HepG2 (cell line): ENCODE measurements at regions not wholly inside any gene's neighbourhood (a gene's known extent, or its start where the extent isn't known, plus 50 kb on each side); places are given as distances from the start of the nearest gene placed in this dataset.

ENCODE experiments used
- ATAC-seq: fragments of 200-7000 bp; cut with Tn5 transposase; 3 replicates; pipeline ENCODE4 v1.9.1; 2020; ENCODE audit warnings: mild to moderate bottlenecking, moderate library complexity
- BruUV-seq: library from RNA; stranded (reverse); fragments of 400-500 nt; replicated peaks from 2 replicates; lab custom pipeline; 2021; lab: Mats Ljungman, UMichigan
- CTCF ChIA-PET: fragments of 300-600 bp; formaldehyde crosslinking; extraction: SDS; loops from one replicate; lab custom pipeline; 2021; ENCODE audit warnings: low total read pairs, inconsistent platforms, low intra/inter-chr PET ratio; lab: Yijun Ruan, JAX
- POLR2A ChIA-PET: fragments of 350-600 bp; sonication (Branson Sonifier 250); formaldehyde crosslinking; loops from one replicate; lab custom pipeline; 2020; ENCODE audit warnings: antibody characterized with exemption, inconsistent platforms; lab: Yijun Ruan, JAX
- DNase-seq: peaks from one replicate; pipeline ENCODE4 v3.0.0-alpha.2; 2015; ENCODE audit warnings: low spot score
- FAIRE-seq: peaks from 3 replicates; lab custom pipeline; 2011; peaks lifted over from hg19 to GRCh38; lab: Jason Lieb, UNC
- H2AFZ ChIP-seq: one replicate; pipeline ENCODE4 v1.6.1; 2011; ENCODE audit warnings: low read length, inconsistent platforms
- H3K27ac ChIP-seq: fragments of 300-600 bp; 3 replicates; pipeline ENCODE4 v1.8.0; 2011; ENCODE audit warnings: mixed run types, mild to moderate bottlenecking, mixed read lengths, low read length, inconsistent platforms; ENCODE audit not compliant: insufficient read depth; ENCODE audit errors: extremely low read length
- H3K27me3 ChIP-seq, 2 experiments: fragments of 200-600 bp in 1 of 2; 2 replicates in 1 of 2; 3 replicates in 1 of 2; pipeline versions ENCODE4 v1.6.0 to v1.8.0; 2011; ENCODE audit warnings: low read length in 2 of 2, mild to moderate bottlenecking in 2 of 2, moderate library complexity in 2 of 2, inconsistent platforms in 1 of 2; ENCODE audit not compliant: insufficient read depth in 2 of 2, control insufficient read depth in 1 of 2
- H3K36me3 ChIP-seq, 2 experiments: fragments of 200-600 bp in 1 of 2; replicated peaks in 1 of 2; 2 replicates in 1 of 2; 3 replicates in 1 of 2; pipeline versions ENCODE4 v1.5.1 to v1.8.0; 2011; ENCODE audit warnings: low read length in 2 of 2, inconsistent platforms in 1 of 2; ENCODE audit not compliant: insufficient read depth in 2 of 2, control insufficient read depth in 1 of 2
- H3K4me1 ChIP-seq: 2 replicates; pipeline ENCODE4 v1.5.1; 2012; ENCODE audit warnings: low read length, inconsistent platforms; ENCODE audit not compliant: insufficient read depth
- H3K4me2 ChIP-seq: 2 replicates; pipeline ENCODE4 v1.6.0; 2011; ENCODE audit warnings: low read depth, low read length, inconsistent platforms
- H3K4me3 ChIP-seq, 3 experiments: fragments of 200-600 bp in 1 of 3; sonication (generic), shearing (Covaris generic) in 1 of 3; replicated peaks in 1 of 3; 2 replicates each; pipeline ENCODE4 v1.5.1; 2011 to 2016; ENCODE audit warnings: low read length in 3 of 3, inconsistent platforms in 2 of 3, low read depth in 2 of 3, mild to moderate bottlenecking in 2 of 3, control low read depth in 1 of 3, mixed read lengths in 1 of 3; ENCODE audit not compliant: insufficient read depth in 1 of 3
- H3K79me2 ChIP-seq: one replicate; pipeline ENCODE4 v1.6.1; 2011; ENCODE audit warnings: low read length, inconsistent platforms; ENCODE audit not compliant: insufficient read depth
- H3K9ac ChIP-seq: 2 replicates; pipeline ENCODE4 v1.6.0; 2011; ENCODE audit warnings: mild to moderate bottlenecking, low read depth, low read length, inconsistent platforms; ENCODE audit not compliant: insufficient read depth
- H3K9me3 ChIP-seq: 2 replicates; pipeline ENCODE4 v1.5.1; 2012; ENCODE audit warnings: mild to moderate bottlenecking, low read length
- H4K20me1 ChIP-seq: 2 replicates; pipeline ENCODE4 v1.6.0; 2011; ENCODE audit warnings: inconsistent platforms, mild to moderate bottlenecking, low read length, moderate library complexity; ENCODE audit not compliant: insufficient read depth
- ATM ChIP-seq: fragments of 450-650 bp; IDR thresholded peaks from 2 replicates; pipeline ENCODE4 v1.7.1; 2017; ENCODE audit warnings: mild to moderate bottlenecking, borderline replicate concordance
- CERS6 ChIP-seq: sonication (generic); formaldehyde crosslinking; IDR thresholded peaks from 2 replicates; pipeline ENCODE4 v1.5.0; 2020; ENCODE audit warnings: missing genetic modification reagents
- RELA ChIP-seq: sonication (generic); formaldehyde crosslinking; IDR thresholded peaks from 2 replicates; pipeline ENCODE4 v1.4.0; 2020; ENCODE audit warnings: missing genetic modification reagents
- SNAI1 ChIP-seq: sonication (generic); formaldehyde crosslinking; IDR thresholded peaks from 2 replicates; pipeline ENCODE4 v1.5.0; 2020; ENCODE audit warnings: mild to moderate bottlenecking, missing genetic modification reagents, borderline replicate concordance
- SP1 ChIP-seq, 2 experiments: fragments of 450-650 bp in 1 of 2; sonication (generic) in 1 of 2; formaldehyde crosslinking in 1 of 2; IDR thresholded peaks; 2 replicates each; pipeline versions ENCODE4 v1.4.0 to v1.6.1; 2016 to 2020; ENCODE audit warnings: missing genetic modification reagents in 1 of 2
- SRY ChIP-seq: sonication (generic); formaldehyde crosslinking; IDR thresholded peaks from 2 replicates; pipeline ENCODE4 v1.8.0; 2022; ENCODE audit warnings: mild to moderate bottlenecking, missing genetic modification reagents
- ZNF33B ChIP-seq: sonication (generic); formaldehyde crosslinking; IDR thresholded peaks from 2 replicates; pipeline ENCODE4 v1.5.1; 2020; ENCODE audit warnings: mild to moderate bottlenecking, missing genetic modification reagents
- ZNF354B ChIP-seq: sonication (generic); formaldehyde crosslinking; IDR thresholded peaks from 2 replicates; pipeline ENCODE4 v1.8.0; 2022; ENCODE audit warnings: mild to moderate bottlenecking, missing genetic modification reagents
- ZNF367 ChIP-seq: sonication (generic); formaldehyde crosslinking; IDR thresholded peaks from 2 replicates; pipeline ENCODE4 v1.4.0; 2020; ENCODE audit warnings: missing genetic modification reagents, borderline replicate concordance
- ZNF576 ChIP-seq: sonication (generic); formaldehyde crosslinking; IDR thresholded peaks from 2 replicates; pipeline ENCODE4 v1.4.0; 2020; ENCODE audit warnings: mild to moderate bottlenecking, missing genetic modification reagents
- ZNF609 ChIP-seq: sonication (generic); formaldehyde crosslinking; IDR thresholded peaks from 2 replicates; pipeline ENCODE4 v1.4.0; 2020; ENCODE audit warnings: mild to moderate bottlenecking, missing genetic modification reagents, borderline replicate concordance
- WGBS: methylation state at CpG from one replicate; pipeline ENCODE4 v1.1.6; 2017; ENCODE audit warnings: low lambda C conversion rate; 5-methylcytosine and 5-hydroxymethylcytosine counted together
- in situ Hi-C: cut with HindIII; loops from 2 replicates; pipeline ENCODE4 v1.10.0; 2017; ENCODE audit warnings: low pct_unique_long_range_greater_than_20kb; ENCODE audit not compliant: extremely low pct_ligation_motif_present
- intact Hi-C: fragments of 100-400 bp; cut with micrococcal nuclease; formaldehyde crosslinking; loops from one replicate; pipeline ENCODE4 v1.10.0; 2022; ENCODE audit not compliant: unreplicated experiment
- TF ChIP-seq, protein P1 (sequence below): sonication (generic); formaldehyde crosslinking; IDR thresholded peaks from 2 replicates; pipeline ENCODE4 v1.5.1; 2020; ENCODE audit warnings: missing genetic modification reagents, mild to moderate bottlenecking, borderline replicate concordance
- TF ChIP-seq, protein P2 (sequence below): IDR thresholded peaks from 2 replicates; pipeline ENCODE4 v1.6.1; 2016; ENCODE audit warnings: mild to moderate bottlenecking, missing biosample characterization, missing genetic modification reagents

DNA sequence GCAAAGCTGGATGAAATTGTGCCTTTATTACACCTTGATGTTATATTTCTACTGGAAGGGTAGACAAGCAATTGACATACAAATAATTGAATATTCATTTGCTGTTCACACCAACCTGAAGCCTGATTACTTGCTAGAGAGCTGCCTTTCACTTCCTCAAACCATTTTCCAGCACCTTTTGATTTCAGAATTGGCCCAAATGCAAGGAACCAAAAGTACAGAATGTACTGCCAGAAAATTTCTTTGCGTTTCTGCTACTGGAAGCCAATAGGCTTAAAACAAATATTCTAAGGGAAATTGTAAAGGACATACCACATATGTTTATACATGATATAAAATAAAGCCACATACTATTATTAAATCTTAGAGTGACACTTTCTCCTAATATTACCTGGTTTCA lies 94.5 kb downstream of the RFPL4B start:
- Histone ChIP-seq H3K4me1 (peaks cover 15% of the 10 kb centered on the region), H2AFZ (no peak overlapping the region), H3K4me3 (no peak overlapping the region), H3K9me3 (no peaks in the 10 kb centered on the region), H4K20me1 (no peaks in the 10 kb centered on the region), H3K27me3 (no peaks in the 10 kb centered on the region), H3K79me2 (no peaks in the 10 kb centered on the region), H3K4me2 (no peak overlapping the region), H3K9ac (no peak overlapping the region), H3K36me3 (no peaks in the 10 kb centered on the region), H3K27ac (no peak overlapping the region)
- TF ChIP-seq ZNF609 (CRISPR knock-in tag) (no peak), SRY (CRISPR knock-in tag) (no peak), RELA (CRISPR knock-in tag) (no peak), ATM (no peak), SP1 (IDR thresholded peaks at IDR 0.05) (no peak), SP1 (CRISPR knock-in tag; IDR thresholded peaks at IDR 0.05) (no peak), ZNF576 (CRISPR knock-in tag) (no peak), SNAI1 (CRISPR knock-in tag) (no peak), ZNF367 (CRISPR knock-in tag) (no peak), ZNF33B (CRISPR knock-in tag) (no peak), CERS6 (CRISPR knock-in tag) (no peak), ZNF354B (CRISPR knock-in tag) (no peak)
- TF ChIP-seq, protein P1, sequence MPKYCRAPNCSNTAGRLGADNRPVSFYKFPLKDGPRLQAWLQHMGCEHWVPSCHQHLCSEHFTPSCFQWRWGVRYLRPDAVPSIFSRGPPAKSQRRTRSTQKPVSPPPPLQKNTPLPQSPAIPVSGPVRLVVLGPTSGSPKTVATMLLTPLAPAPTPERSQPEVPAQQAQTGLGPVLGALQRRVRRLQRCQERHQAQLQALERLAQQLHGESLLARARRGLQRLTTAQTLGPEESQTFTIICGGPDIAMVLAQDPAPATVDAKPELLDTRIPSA (CRISPR knock-in tag), result no peak
- TF ChIP-seq, protein P2, sequence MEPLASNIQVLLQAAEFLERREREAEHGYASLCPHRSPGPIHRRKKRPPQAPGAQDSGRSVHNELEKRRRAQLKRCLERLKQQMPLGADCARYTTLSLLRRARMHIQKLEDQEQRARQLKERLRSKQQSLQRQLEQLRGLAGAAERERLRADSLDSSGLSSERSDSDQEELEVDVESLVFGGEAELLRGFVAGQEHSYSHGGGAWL (CRISPR knock-in tag), result no peak
- 11% methylated on average over 1 of the region's 1 CpG for WGBS
- ChIA-PET POLR2A (no interaction called here), CTCF (no interaction called here)
- FAIRE-seq (no peak), DNase-seq (no peak), ATAC-seq (no peak)
- BruUV-seq, result no TSS peak
- in situ Hi-C loops, result no loop called here
- intact Hi-C loops, result no loop called here
